ENCODE measurements at regions not wholly inside any gene's neighbourhood (a gene's known extent, or its start where the extent isn't known, plus 50 kb on each side); places are given as distances from the start of the nearest gene placed in this dataset.
A peak's percentile ranks its signal among the peaks of the same experiment; 100 is the strongest.

DNA sequence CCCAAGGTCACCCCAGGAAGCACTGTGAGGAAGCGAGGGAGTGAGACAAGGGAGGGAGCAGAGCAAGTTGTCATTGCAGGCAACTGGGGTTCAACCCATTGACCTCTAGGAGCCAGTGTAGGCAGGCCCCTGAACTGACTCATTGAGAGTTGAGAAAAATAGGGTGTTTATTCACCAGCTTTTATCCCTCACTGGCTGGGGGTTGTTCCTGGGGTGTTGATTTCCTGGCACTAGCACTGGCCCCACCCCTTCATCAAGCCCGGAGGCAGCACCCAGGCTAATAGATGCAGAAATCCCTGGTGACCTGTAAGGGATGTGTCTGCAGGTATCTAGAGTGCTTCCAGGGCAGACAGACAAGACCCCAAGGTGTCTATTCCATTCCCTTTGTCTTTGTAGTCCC, 183.9 kb downstream of the ARRDC4 start:
- no peak overlapping the region for H3K4me2 ChIP-seq (ENCODE audit: low read length)
- no peaks in the 10 kb centered on the region for H3K9me3 ChIP-seq (ENCODE audit: low read length)
- H3K9me2 ChIP-seq (ENCODE audit: insufficient read depth, low read length) = no peaks in the 10 kb centered on the region
- intact Hi-C loops (cut with micrococcal nuclease; ENCODE audit: unreplicated experiment) = no loop called here
- H3K4me1 ChIP-seq (ENCODE audit: insufficient read depth, low read length, poor library complexity, severe bottlenecking) = peaks cover 31% of the 10 kb centered on the region
- ChIA-PET POLR2A (no interaction called here), CTCF (ENCODE audit: unreplicated experiment) (no interaction called here)
- no peak for DNase-seq (ENCODE audit: low spot score)
- no peak for TF ChIP-seq EZH2phosphoT487 (IDR thresholded peaks at IDR 0.05; ENCODE audit: borderline replicate concordance, low read depth, low read length)
- TF ChIP-seq, protein P1, sequence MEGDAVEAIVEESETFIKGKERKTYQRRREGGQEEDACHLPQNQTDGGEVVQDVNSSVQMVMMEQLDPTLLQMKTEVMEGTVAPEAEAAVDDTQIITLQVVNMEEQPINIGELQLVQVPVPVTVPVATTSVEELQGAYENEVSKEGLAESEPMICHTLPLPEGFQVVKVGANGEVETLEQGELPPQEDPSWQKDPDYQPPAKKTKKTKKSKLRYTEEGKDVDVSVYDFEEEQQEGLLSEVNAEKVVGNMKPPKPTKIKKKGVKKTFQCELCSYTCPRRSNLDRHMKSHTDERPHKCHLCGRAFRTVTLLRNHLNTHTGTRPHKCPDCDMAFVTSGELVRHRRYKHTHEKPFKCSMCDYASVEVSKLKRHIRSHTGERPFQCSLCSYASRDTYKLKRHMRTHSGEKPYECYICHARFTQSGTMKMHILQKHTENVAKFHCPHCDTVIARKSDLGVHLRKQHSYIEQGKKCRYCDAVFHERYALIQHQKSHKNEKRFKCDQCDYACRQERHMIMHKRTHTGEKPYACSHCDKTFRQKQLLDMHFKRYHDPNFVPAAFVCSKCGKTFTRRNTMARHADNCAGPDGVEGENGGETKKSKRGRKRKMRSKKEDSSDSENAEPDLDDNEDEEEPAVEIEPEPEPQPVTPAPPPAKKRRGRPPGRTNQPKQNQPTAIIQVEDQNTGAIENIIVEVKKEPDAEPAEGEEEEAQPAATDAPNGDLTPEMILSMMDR (conservative IDR thresholded peaks at IDR 0.05; ENCODE audit: low read length) = no peak
- H3K4me3 ChIP-seq (ENCODE audit: low read depth, low read length, poor library complexity, severe bottlenecking) = no peak overlapping the region
- no peak overlapping the region for H2AFZ ChIP-seq (ENCODE audit: low read length)
- H4K20me1 ChIP-seq (ENCODE audit: insufficient read depth, low read length) = no peaks in the 10 kb centered on the region
- H3K27ac ChIP-seq (ENCODE audit: low read depth, low read length, poor library complexity, severe bottlenecking) = no peak overlapping the region
- H3K79me2 ChIP-seq (ENCODE audit: insufficient read depth, low read depth, low read length) = no peaks in the 10 kb centered on the region
- H3K36me3 ChIP-seq (ENCODE audit: insufficient read depth, low read length) = no peaks in the 10 kb centered on the region
- BruUV-seq (replicated peaks) = no TSS peak

DNA sequence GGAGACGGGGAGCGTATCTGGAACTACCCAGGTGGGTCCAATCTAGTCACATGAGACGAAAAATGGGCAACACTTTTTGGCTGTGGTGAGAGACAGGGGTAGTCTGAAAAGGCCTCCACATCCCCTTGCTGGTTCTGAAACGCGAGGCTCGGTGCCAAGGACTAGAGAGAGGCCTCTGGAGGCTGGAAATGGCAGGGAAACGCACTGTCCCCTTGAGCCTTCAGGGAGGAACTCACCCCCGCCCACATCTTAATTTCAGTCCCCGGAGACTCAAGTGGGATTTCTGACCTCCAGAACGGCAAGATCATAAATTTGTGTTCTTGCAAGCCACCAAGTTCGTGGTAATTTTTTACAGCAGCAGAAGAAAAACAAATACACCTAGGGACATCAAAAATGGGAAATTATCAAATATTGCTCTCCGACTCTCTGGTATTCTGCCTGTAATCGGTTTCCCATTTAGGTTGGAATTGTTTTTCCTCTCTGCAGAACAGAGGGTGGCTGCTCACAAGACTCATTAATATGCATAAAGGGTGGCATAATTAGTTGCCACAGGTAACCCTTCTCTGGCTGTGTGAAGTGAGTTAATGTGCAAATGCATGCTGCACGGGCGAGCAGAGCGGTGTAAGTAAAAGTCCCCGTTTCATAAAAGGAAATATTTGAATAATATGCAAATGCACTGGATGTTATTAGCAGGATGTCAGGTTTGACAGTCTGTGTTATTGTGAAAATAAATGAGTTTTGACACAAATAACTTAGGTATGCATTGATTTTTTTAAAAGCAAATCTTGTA, 185.7 kb downstream of the ARRDC4 start:
- intact Hi-C loops (cut with micrococcal nuclease; ENCODE audit: unreplicated experiment) = loop anchor here (2.0 kb wide), 1 partner anchor 15 kb away; no protein-coding TSS in a partner anchor
- Histone ChIP-seq H3K9me2 (ENCODE audit: insufficient read depth, low read length) (no peaks in the 10 kb centered on the region), H2AFZ (ENCODE audit: low read length) (peak overlapping the region; percentile 12; the same call in 1 of the 2 replicates), H3K79me2 (ENCODE audit: insufficient read depth, low read depth, low read length) (no peaks in the 10 kb centered on the region), H3K4me1 (ENCODE audit: insufficient read depth, low read length, poor library complexity, severe bottlenecking) (peaks cover 47% of the 10 kb centered on the region), H3K36me3 (ENCODE audit: insufficient read depth, low read length) (no peaks in the 10 kb centered on the region), H3K9me3 (ENCODE audit: low read length) (no peaks in the 10 kb centered on the region), H4K20me1 (ENCODE audit: insufficient read depth, low read length) (no peaks in the 10 kb centered on the region), H3K4me2 (ENCODE audit: low read length) (peak overlapping the region; percentile 40; the same call in 1 of the 2 replicates), H3K4me3 (ENCODE audit: low read depth, low read length, poor library complexity, severe bottlenecking) (no peak overlapping the region), H3K27ac (ENCODE audit: low read depth, low read length, poor library complexity, severe bottlenecking) (no peak overlapping the region)
- CTCF ChIA-PET (ENCODE audit: unreplicated experiment) = no interaction called here
- no peak for DNase-seq (ENCODE audit: low spot score)
- TF ChIP-seq EZH2phosphoT487 (IDR thresholded peaks at IDR 0.05; ENCODE audit: borderline replicate concordance, low read depth, low read length) = no peak
- TF ChIP-seq, protein P1 (conservative IDR thresholded peaks at IDR 0.05; ENCODE audit: low read length) = no peak
- POLR2A ChIA-PET = no interaction called here
- no TSS peak for BruUV-seq (replicated peaks)

DNA sequence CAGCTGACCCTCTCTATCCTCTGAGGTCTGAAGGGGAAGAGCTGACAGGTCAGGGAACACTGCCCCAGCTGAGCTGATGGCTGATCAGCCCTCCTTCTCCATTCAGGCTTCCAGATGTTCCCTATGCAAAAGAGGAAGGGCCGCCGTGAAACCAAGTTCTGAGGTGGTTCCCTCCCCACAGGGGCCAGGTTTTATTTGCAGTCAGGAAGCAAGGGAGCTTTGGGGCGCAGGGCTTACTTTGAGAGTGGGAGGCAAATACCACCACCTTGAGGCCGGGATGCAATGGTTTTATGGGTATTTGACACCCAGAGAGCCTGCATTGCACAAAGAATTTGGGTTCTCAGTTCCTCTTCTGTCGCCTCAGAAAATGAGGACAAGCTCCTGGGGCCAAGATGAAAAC, 186.9 kb downstream of the ARRDC4 start:
- ChIA-PET POLR2A (interaction anchor here (1.7 kb wide), 1 partner anchor 12 kb away, joined by 5 read pairs; no protein-coding TSS in a partner anchor), CTCF (ENCODE audit: unreplicated experiment) (interaction anchor here (0.5 to 1.0 kb wide), 2 partner anchors 27 to 31 kb away, joined by 3 to 5 read pairs; no protein-coding TSS in a partner anchor)
- Histone ChIP-seq H4K20me1 (ENCODE audit: insufficient read depth, low read length) (no peaks in the 10 kb centered on the region), H3K27ac (ENCODE audit: low read depth, low read length, poor library complexity, severe bottlenecking) (no peak overlapping the region), H3K79me2 (ENCODE audit: insufficient read depth, low read depth, low read length) (no peaks in the 10 kb centered on the region), H2AFZ (ENCODE audit: low read length) (no peak overlapping the region; the same call in 1 of the 2 replicates), H3K9me3 (ENCODE audit: low read length) (no peaks in the 10 kb centered on the region), H3K9me2 (ENCODE audit: insufficient read depth, low read length) (no peaks in the 10 kb centered on the region), H3K4me2 (ENCODE audit: low read length) (peak overlapping the region; percentile 37; the same call in 1 of the 2 replicates), H3K36me3 (ENCODE audit: insufficient read depth, low read length) (no peaks in the 10 kb centered on the region), H3K4me3 (ENCODE audit: low read depth, low read length, poor library complexity, severe bottlenecking) (no peak overlapping the region), H3K4me1 (ENCODE audit: insufficient read depth, low read length, poor library complexity, severe bottlenecking) (peaks cover 47% of the 10 kb centered on the region)
- peak; percentile 23 for DNase-seq (ENCODE audit: low spot score)
- no peak for TF ChIP-seq EZH2phosphoT487 (IDR thresholded peaks at IDR 0.05; ENCODE audit: borderline replicate concordance, low read depth, low read length)
- TF ChIP-seq, protein P1 (conservative IDR thresholded peaks at IDR 0.05; ENCODE audit: low read length) = no peak
- intact Hi-C loops (cut with micrococcal nuclease; ENCODE audit: unreplicated experiment) = loop anchor here (2.0 kb wide), 1 partner anchor 13 kb away; no protein-coding TSS in a partner anchor
- BruUV-seq (replicated peaks) = no TSS peak
